HG02610 (cell line): ENCODE measurements at regions not wholly inside any gene's neighbourhood (a gene's known extent, or its start where the extent isn't known, plus 50 kb on each side); places are given as distances from the start of the nearest gene placed in this dataset.

Experiments used
- ATAC-seq: cut with Tn5 transposase; IDR thresholded peaks from one replicate; pipeline ENCODE4 v1.9.1; 2021; ENCODE audit warnings: mild to moderate bottlenecking, moderate library complexity; ENCODE audit not compliant: unreplicated experiment

- ATAC-seq: no peak
These were observed 424.0 kb upstream of the CDH7 start for GRCh38 chr18:65326805-65327204.

- no peak for ATAC-seq
These were observed 427.9 kb upstream of the CDH7 start for GRCh38 chr18:65322895-65323294.

GRCh38 chr18:65298422-65298821 lies 452.4 kb upstream of the CDH7 start:
- no peak for ATAC-seq

- ATAC-seq: no peak
These were observed 461.9 kb upstream of the CDH7 start for GRCh38 chr18:65288908-65289307.

DNA sequence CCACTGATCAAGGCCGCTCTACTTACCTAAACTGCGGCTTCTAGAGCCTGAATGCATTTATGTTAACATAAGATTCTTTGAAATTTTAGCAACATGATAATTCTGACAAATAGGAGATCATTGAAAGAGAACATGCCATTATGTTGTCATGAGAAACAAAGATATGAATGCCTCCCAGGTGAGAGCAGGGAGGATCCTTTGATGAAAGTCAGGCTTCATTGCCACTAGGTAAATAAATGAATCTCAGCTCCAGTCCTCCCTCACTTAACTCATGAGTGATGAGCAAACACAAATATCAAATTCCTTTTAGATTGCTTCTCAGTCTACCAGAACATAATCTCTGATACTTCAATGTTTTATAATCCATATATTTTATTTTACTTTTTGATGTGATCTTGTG lies 463.2 kb upstream of the CDH7 start:
- no peak for ATAC-seq

DNA sequence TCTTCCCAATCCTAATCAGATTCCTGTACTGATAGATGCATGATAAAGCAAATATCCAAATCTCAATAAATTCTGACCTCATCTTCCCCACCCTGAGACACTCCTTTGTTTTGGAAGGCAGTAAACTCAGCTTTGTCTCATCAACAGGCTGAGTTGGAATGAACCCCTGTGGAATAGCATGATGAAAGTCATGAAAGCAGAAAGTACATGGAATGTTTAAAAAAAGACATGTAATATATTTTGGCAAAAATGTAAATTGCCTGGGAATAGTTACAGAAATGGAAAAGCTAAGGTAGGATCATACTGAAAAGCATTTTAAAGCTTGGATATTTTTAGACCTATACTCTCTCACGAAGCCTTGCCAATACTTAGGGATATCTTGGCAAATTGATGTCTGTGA lies 468.7 kb upstream of the CDH7 start:
- no peak for ATAC-seq

DNA sequence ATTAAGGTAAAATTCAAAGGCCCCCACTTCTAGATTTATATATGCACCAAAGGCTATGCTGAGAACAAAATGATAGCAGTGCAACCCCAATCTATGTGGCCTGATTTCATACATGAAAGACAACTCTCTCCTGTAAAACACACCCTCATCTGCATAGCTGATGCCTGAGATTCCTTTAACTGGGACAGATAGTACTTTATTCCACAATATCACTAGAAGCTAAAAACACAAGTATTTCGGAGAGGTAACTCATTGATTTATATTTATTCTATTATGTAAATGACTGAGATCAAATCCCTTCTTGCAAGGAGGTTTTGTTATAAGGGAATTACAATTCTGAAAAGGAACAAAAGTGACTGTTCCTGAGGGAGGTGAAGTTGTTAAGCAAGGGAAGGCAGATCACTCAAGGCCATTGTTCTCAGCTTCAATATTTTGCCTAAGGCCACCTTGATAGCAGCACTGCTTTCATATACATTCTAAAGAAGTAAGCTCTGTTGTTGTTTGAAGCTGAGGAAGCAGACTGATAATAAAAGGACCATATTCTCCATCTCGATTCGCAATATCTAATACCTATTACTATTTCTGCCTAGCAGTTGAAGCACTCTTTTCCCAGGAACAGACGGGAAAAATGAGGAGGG lies 471.0 kb upstream of the CDH7 start:
- ATAC-seq: no peak

DNA sequence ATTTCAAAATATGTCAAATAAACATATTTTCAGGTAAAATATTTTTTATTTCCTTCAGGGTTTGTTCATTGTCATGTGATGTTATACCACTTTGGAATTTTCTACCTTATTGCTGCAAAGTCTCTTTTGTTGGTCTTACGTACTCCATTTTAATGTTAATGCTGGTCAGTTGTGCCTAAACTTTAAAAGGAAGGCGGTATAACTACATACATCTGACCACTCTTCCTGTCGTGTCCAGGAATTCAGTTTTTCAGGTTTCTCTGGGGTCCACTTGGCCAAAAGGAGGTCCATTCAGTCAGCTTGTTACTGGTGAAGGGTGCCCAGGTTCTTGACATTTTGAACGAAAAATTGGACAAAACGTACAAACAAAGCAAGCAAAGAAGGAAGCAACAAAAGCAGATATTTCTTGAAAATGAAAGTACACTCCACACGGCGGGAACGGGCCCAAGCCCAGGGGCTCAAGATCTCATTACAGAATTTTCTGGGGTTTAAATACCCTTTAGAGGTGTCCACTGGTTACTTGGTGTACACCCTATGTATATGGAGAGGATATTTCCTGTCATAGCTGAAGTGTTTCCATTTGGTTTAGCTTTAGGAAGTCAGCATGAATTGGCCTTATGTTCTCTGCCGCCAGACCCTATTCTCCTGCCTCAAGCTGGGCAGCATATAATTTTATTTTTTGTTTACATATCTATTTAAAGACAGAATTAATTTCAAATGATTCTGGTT lies 471.7 kb upstream of the CDH7 start:
- ATAC-seq: no peak

DNA sequence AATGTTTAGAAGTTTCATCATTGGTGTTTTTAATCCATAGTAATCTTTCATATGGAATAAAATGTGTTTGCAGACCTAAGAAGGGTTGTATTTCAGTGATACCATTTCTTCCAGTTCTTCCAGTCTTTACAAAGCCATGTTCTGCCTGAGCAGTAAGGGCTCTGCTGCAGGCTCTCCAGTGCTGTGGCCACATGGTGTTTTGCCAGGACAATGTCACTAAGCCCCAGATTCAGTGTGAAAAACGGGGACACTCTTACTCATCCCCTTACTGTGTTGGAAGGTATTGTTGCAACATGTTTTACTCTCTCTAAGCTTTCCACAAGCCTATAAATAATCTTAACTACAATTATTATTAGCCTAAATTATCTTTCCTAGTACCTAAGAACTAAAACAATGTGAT lies 481.4 kb upstream of the CDH7 start:
- ATAC-seq: no peak

DNA sequence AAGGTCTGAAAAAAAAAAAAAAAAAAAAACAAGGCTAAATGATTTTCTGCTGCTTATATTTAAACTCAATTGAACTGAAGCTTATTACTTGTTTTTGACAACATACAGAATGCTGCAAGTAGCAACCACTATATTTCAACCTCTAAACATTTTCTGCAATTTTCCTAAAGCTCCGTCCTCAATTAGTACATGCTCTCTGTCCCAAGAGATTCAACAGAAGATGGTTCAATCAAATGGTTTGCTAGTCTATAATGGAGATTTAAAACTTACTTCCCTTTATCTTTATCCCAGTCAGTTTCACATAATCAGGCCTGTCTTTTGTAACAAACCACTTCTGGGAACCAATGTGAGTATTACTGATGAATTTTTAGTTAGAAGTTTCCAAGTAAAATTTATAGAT lies 485.1 kb upstream of the CDH7 start:
- no peak for ATAC-seq

- ATAC-seq: no peak
These were observed 490.8 kb upstream of the CDH7 start for GRCh38 chr18:65260030-65260429.

- no peak for ATAC-seq
These were observed 491.4 kb upstream of the CDH7 start for GRCh38 chr18:65259403-65259802.

GRCh38 chr18:65257149-65257548 lies 493.7 kb upstream of the CDH7 start:
- no peak for ATAC-seq

DNA sequence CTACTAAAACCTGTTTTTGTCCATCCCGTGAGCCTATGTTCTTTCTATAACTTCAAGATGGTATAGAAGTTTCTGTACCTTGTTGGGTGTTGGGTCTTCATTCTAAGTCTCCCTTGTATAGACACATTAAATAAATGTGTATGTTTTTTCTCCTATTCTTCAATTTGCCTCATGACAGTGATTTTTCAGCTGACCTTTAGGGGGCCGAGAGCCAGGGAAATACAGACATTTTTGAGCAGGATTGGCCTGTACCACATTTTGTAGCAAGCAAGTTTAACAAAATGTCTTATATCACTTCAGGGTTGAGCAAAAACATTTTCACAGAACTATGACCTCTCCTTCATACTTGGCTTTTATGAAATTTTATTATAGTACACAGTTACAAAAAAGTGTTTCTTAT lies 495.4 kb upstream of the CDH7 start:
- ATAC-seq: no peak

- no peak for ATAC-seq
These were observed 511.0 kb upstream of the CDH7 start for GRCh38 chr18:65239787-65240186.

DNA sequence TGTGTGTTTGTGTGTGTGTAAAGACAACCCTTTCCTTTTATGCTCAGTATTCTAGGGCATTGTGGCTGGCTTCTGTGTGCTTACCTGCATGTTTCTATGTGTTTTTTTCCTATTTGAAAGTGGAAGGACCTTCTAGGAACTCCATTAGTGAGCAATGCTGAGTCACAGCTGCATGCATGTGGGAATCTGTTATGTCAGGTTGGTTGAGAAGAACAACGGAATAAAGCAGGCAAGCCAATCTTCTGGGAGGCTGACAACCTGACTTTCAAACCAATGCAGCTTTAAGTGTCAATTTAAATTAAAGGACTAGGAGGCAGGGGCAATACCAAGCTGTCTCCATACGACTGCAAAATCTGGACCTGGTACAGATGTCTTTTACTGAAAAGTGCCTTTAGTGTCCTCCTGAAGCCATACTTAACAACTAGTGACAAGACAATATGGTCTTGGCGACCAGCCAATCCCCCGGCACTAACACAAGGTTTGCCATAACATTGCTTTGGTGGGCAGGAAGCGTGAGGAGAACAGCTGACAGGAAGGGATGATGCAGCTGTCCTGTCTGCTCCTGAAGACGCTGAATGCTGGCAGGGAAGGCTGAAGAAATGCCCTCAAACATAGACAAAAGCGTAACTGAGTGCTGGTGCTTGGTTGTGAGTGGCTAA lies 514.7 kb upstream of the CDH7 start:
- ATAC-seq: no peak

DNA sequence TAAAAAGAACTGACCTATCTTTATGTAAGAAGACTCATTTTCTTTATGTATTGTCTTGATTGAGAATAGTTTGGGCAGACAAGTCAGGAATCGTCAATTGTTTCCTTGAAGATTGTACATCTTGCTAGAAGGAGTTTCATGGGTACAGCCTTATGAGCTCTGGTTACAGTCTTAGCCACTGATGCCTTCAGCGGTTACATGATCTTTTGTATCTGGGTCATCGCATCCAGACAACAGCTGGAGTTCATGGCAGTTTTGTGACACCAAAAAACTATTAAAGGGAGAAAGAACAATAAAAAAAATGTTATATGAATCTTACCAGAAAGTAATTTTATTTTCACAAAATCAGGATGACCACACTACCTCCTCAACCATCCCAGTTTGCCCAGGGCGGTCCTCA lies 520.5 kb upstream of the CDH7 start:
- ATAC-seq: no peak

- no peak for ATAC-seq
These were observed 522.8 kb upstream of the CDH7 start for GRCh38 chr18:65227970-65228369.

GRCh38 chr18:65221736-65222135 lies 529.1 kb upstream of the CDH7 start:
- ATAC-seq: no peak

GRCh38 chr18:65221115-65221514 lies 529.7 kb upstream of the CDH7 start:
- no peak for ATAC-seq

GRCh38 chr18:65215865-65216466 lies 534.8 kb upstream of the CDH7 start:
- ATAC-seq: no peak

DNA sequence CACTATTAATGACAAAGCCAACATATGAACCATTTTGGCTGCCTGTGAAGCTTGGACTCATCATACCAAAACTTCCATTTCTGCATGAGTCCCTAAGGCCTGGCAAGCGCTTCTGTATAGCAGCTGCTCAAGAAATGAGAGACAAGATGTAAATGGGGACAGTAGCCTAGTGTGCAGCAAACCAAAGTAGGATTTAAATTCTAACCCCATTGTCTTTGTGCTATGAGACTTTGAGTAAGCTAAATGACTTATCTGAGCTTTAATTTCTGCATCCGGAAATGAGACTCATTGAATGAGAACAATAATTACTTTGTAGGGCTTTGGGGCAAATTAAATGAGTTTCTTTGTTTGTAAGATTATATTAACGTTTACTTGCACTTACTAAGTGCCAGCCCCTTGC lies 536.4 kb upstream of the CDH7 start:
- ATAC-seq: no peak
